Ishikawa (cell line): ENCODE measurements at regions not wholly inside any gene's neighbourhood (a gene's known extent, or its start where the extent isn't known, plus 50 kb on each side); places are given as distances from the start of the nearest gene placed in this dataset.

Experiments
- EP300 ChIP-seq: IDR thresholded peaks from 2 replicates; pipeline ENCODE4 v1.6.1; 2012; ENCODE audit warnings: borderline replicate concordance
- RAD21 ChIP-seq: IDR thresholded peaks from 2 replicates; pipeline ENCODE4 v1.6.1; 2012; ENCODE audit warnings: low read depth
- REST ChIP-seq: IDR thresholded peaks from 2 replicates; pipeline ENCODE4 v1.6.1; 2012; ENCODE audit warnings: low read depth, mild to moderate bottlenecking
- YY1 ChIP-seq: IDR thresholded peaks from 2 replicates; pipeline ENCODE4 v1.6.1; 2012; ENCODE audit warnings: low read depth
- ZBTB7A ChIP-seq: IDR thresholded peaks from 2 replicates; pipeline ENCODE4 v1.6.1; 2012; ENCODE audit warnings: low read depth

- TF ChIP-seq EP300 (no peak), REST (no peak), YY1 (no peak), ZBTB7A (no peak), RAD21 (no peak)
Observed at GRCh38 chr2:34602262-34602661, 1003.2 kb upstream of the FAM98A start.
